Endodermal cell (in vitro differentiated cells): ENCODE measurements at regions not wholly inside any gene's neighbourhood (a gene's known extent, or its start where the extent isn't known, plus 50 kb on each side); places are given as distances from the start of the nearest gene placed in this dataset.
A peak's percentile ranks its signal among the peaks of the same experiment; 100 is the strongest.

Source experiments
- DNase-seq: peaks from one replicate; pipeline ENCODE4 v3.0.0-alpha.2; 2017
- H3K27ac ChIP-seq: 2 replicates; pipeline ENCODE4 v1.5.1; 2013; ENCODE audit warnings: mild to moderate bottlenecking, low read depth, low read length, moderate library complexity
- H3K27me3 ChIP-seq: 2 replicates; pipeline ENCODE4 v1.6.1; 2013; ENCODE audit warnings: mild to moderate bottlenecking, low read length, moderate library complexity; ENCODE audit not compliant: insufficient read depth, control insufficient read depth, poor library complexity, severe bottlenecking
- H3K36me3 ChIP-seq: 2 replicates; pipeline ENCODE4 v1.7.0; 2013; ENCODE audit warnings: mild to moderate bottlenecking, low read length, moderate library complexity; ENCODE audit not compliant: control insufficient read depth, insufficient read depth
- H3K4me1 ChIP-seq: one replicate; pipeline ENCODE4 v1.7.0; 2013; ENCODE audit warnings: low read length; ENCODE audit not compliant: control insufficient read depth, insufficient read depth
- H3K4me3 ChIP-seq: 2 replicates; pipeline ENCODE4 v1.5.1; 2013; ENCODE audit warnings: mild to moderate bottlenecking, low read length, moderate library complexity
- H3K9ac ChIP-seq: 2 replicates; pipeline ENCODE4 v1.6.1; 2013; ENCODE audit warnings: mild to moderate bottlenecking, low read length, moderate library complexity; ENCODE audit not compliant: poor library complexity, severe bottlenecking; ENCODE audit errors: extremely low read depth
- H3K9me3 ChIP-seq: 2 replicates; pipeline ENCODE4 v1.6.1; 2013; ENCODE audit warnings: mild to moderate bottlenecking, low read length, moderate library complexity; ENCODE audit not compliant: control insufficient read depth
- H3K27ac Mint-ChIP-seq: 2 replicates; pipeline ENCODE4 v1.8.0; 2020; ENCODE audit warnings: mixed read lengths
- H3K27me3 Mint-ChIP-seq: 2 replicates; pipeline ENCODE4 v1.8.0; 2021; ENCODE audit warnings: mild to moderate bottlenecking, mixed read lengths; ENCODE audit not compliant: insufficient read depth
- H3K36me3 Mint-ChIP-seq: 2 replicates; pipeline ENCODE4 v1.8.0; 2020; ENCODE audit warnings: low read depth, mixed read lengths
- H3K4me1 Mint-ChIP-seq: 2 replicates; pipeline ENCODE4 v1.8.0; 2020; ENCODE audit warnings: mixed read lengths
- H3K4me3 Mint-ChIP-seq: 2 replicates; pipeline ENCODE4 v1.8.0; 2020; ENCODE audit warnings: mild to moderate bottlenecking, moderate library complexity, mixed read lengths
- H3K9me3 Mint-ChIP-seq: 2 replicates; pipeline ENCODE4 v1.8.0; 2020; ENCODE audit warnings: mild to moderate bottlenecking, mixed read lengths
- WGBS, 2 experiments: methylation state at CpG; one replicate each; pipeline versions ENCODE4 v1.1.5 to v1.1.7; 2013; ENCODE audit warnings: missing lambda C conversion rate in 2 of 2, mixed read lengths in 1 of 2; ENCODE audit not compliant: insufficient coverage in 1 of 2, insufficient read length in 1 of 2; 5-methylcytosine and 5-hydroxymethylcytosine counted together
- TF ChIP-seq, protein P1 (sequence below): fragments of 200-600 bp; sonication (generic); conservative IDR thresholded peaks from 2 replicates; pipeline ENCODE4 v1.5.0; 2021; ENCODE audit warnings: antibody characterized with exemption, mild to moderate bottlenecking

- no peak overlapping the region for H3K9ac ChIP-seq
- no peak for DNase-seq
- H3K4me3 ChIP-seq = no peak overlapping the region
- WGBS, 2 experiments = 90 to 91% methylated on average over 3 to 4 of the region's 4 CpGs
- no peak overlapping the region for H3K27ac Mint-ChIP-seq
- no peak overlapping the region for H3K4me3 Mint-ChIP-seq
- H3K4me1 Mint-ChIP-seq = no peaks in the 10 kb centered on the region
- H3K9me3 Mint-ChIP-seq = no peaks in the 10 kb centered on the region
- no peaks in the 10 kb centered on the region for H3K36me3 Mint-ChIP-seq
- TF ChIP-seq, protein P1, sequence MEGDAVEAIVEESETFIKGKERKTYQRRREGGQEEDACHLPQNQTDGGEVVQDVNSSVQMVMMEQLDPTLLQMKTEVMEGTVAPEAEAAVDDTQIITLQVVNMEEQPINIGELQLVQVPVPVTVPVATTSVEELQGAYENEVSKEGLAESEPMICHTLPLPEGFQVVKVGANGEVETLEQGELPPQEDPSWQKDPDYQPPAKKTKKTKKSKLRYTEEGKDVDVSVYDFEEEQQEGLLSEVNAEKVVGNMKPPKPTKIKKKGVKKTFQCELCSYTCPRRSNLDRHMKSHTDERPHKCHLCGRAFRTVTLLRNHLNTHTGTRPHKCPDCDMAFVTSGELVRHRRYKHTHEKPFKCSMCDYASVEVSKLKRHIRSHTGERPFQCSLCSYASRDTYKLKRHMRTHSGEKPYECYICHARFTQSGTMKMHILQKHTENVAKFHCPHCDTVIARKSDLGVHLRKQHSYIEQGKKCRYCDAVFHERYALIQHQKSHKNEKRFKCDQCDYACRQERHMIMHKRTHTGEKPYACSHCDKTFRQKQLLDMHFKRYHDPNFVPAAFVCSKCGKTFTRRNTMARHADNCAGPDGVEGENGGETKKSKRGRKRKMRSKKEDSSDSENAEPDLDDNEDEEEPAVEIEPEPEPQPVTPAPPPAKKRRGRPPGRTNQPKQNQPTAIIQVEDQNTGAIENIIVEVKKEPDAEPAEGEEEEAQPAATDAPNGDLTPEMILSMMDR = no peak
- H3K27me3 ChIP-seq = no peaks in the 10 kb centered on the region
- no peaks in the 10 kb centered on the region for H3K4me1 ChIP-seq
- H3K9me3 ChIP-seq = no peaks in the 10 kb centered on the region
- H3K27me3 Mint-ChIP-seq = peaks cover 8% of the 10 kb centered on the region
- no peak overlapping the region for H3K27ac ChIP-seq
- no peaks in the 10 kb centered on the region for H3K36me3 ChIP-seq
Measured at GRCh38 chr22:27239520-27239919, 562.0 kb downstream of the MN1 start.

- no peak for DNase-seq
- no peak overlapping the region for H3K4me3 Mint-ChIP-seq
- no peaks in the 10 kb centered on the region for H3K4me1 Mint-ChIP-seq
- Histone ChIP-seq H3K4me1 (no peaks in the 10 kb centered on the region), H3K4me3 (no peak overlapping the region), H3K9me3 (no peaks in the 10 kb centered on the region), H3K27me3 (no peaks in the 10 kb centered on the region), H3K27ac (no peak overlapping the region), H3K9ac (no peak overlapping the region), H3K36me3 (no peaks in the 10 kb centered on the region)
- TF ChIP-seq, protein P1 = no peak
- no peaks in the 10 kb centered on the region for H3K9me3 Mint-ChIP-seq
- peaks cover 5% of the 10 kb centered on the region for H3K27me3 Mint-ChIP-seq
- no peaks in the 10 kb centered on the region for H3K36me3 Mint-ChIP-seq
- no peak overlapping the region for H3K27ac Mint-ChIP-seq
- WGBS, 2 experiments = 83 to 89% methylated on average over 3 to 4 of the region's 5 CpGs
Measured at GRCh38 chr22:27240298-27241075, 561.1 kb downstream of the MN1 start.

GRCh38 chr22:27241430-27242321 is 559.9 kb downstream of the MN1 start:
- 90 to 92% methylated on average over 6 to 8 of the region's 8 CpGs for WGBS, 2 experiments
- H3K4me1 Mint-ChIP-seq = no peaks in the 10 kb centered on the region

More at GRCh38 chr22:27241430-27242321, 559.9 kb downstream of the MN1 start:
- Mint-ChIP-seq H3K9me3 (no peaks in the 10 kb centered on the region), H3K27me3 (peaks cover 7% of the 10 kb centered on the region), H3K27ac (no peak overlapping the region), H3K4me3 (no peak overlapping the region), H3K36me3 (no peaks in the 10 kb centered on the region)
- Histone ChIP-seq H3K4me3 (no peak overlapping the region), H3K36me3 (no peaks in the 10 kb centered on the region), H3K9ac (no peak overlapping the region), H3K27me3 (no peaks in the 10 kb centered on the region), H3K27ac (peak overlapping the region; percentile 67), H3K9me3 (no peaks in the 10 kb centered on the region), H3K4me1 (no peaks in the 10 kb centered on the region)
- TF ChIP-seq, protein P1 = no peak
- DNase-seq = no peak
